OCI-LY3 (cell line): ENCODE measurements at regions not wholly inside any gene's neighbourhood (a gene's known extent, or its start where the extent isn't known, plus 50 kb on each side); places are given as distances from the start of the nearest gene placed in this dataset.

Source experiments
- H2AFZ ChIP-seq: fragments of 200-600, 300-600 bp; shearing (Covaris generic); 2 replicates; pipeline ENCODE4 v1.6.0; 2014; ENCODE audit warnings: antibody characterized with exemption, low read depth, low read length
- H3K27ac ChIP-seq: fragments of 200-600, 300-600 bp; sonication (generic); 2 replicates; pipeline ENCODE4 v1.5.1; 2014; ENCODE audit warnings: mild to moderate bottlenecking, low read length, moderate library complexity, mixed read lengths
- H3K27me3 ChIP-seq: fragments of 200-600, 300-600 bp; sonication (generic); 2 replicates; pipeline ENCODE4 v1.6.1; 2014; ENCODE audit warnings: low read depth, low read length, mixed read lengths
- H3K36me3 ChIP-seq: fragments of 200-600, 300-600 bp; sonication (generic); replicated peaks from 2 replicates; pipeline ENCODE3; 2014; ENCODE audit warnings: low read depth, low read length, mixed read lengths
- H3K4me1 ChIP-seq: fragments of 300-600, 200-600 bp; sonication (generic); 2 replicates; pipeline ENCODE4 v1.6.1; 2014; ENCODE audit warnings: low read length, mixed read lengths
- H3K4me2 ChIP-seq: fragments of 200-600, 300-600 bp; sonication (generic); 2 replicates; pipeline ENCODE4 v1.6.1; 2014; ENCODE audit warnings: low read length, mixed read lengths
- H3K4me3 ChIP-seq: fragments of 300-600, 200-600 bp; sonication (generic); 2 replicates; pipeline ENCODE4 v1.5.1; 2014; ENCODE audit warnings: antibody characterized with exemption, mild to moderate bottlenecking, low read length, moderate library complexity
- H3K79me2 ChIP-seq: fragments of 300-600, 200-600 bp; shearing (Covaris generic); 2 replicates; pipeline ENCODE4 v1.6.1; 2014; ENCODE audit warnings: mild to moderate bottlenecking, low read length, mixed read lengths
- H3K9ac ChIP-seq: fragments of 300-600, 200-600 bp; shearing (Covaris generic); 2 replicates; pipeline ENCODE4 v1.6.0; 2014; ENCODE audit warnings: mild to moderate bottlenecking, low read length, moderate library complexity
- H3K9me3 ChIP-seq: fragments of 200-600, 300-600 bp; shearing (Covaris generic); 2 replicates; pipeline ENCODE4 v1.6.1; 2014; ENCODE audit warnings: low read length, mixed read lengths; ENCODE audit not compliant: insufficient read depth
- H4K20me1 ChIP-seq: fragments of 200-600, 300-600 bp; sonication (generic); 2 replicates; pipeline ENCODE4 v1.6.1; 2016; ENCODE audit warnings: low read length, mixed read lengths; ENCODE audit not compliant: insufficient read depth
- EZH2phosphoT487 ChIP-seq: fragments of 200-600 bp; shearing (Covaris generic); IDR thresholded peaks from 2 replicates; pipeline ENCODE4 v1.6.1; 2018; ENCODE audit warnings: antibody characterized with exemption, mixed run types, low read depth
- TF ChIP-seq, protein P1 (sequence below): fragments of 200-600, 300-600 bp; sonication (generic); IDR thresholded peaks from 2 replicates; pipeline ENCODE4 v1.5.1; 2014; ENCODE audit warnings: antibody characterized with exemption, low read length, low read depth

DNA sequence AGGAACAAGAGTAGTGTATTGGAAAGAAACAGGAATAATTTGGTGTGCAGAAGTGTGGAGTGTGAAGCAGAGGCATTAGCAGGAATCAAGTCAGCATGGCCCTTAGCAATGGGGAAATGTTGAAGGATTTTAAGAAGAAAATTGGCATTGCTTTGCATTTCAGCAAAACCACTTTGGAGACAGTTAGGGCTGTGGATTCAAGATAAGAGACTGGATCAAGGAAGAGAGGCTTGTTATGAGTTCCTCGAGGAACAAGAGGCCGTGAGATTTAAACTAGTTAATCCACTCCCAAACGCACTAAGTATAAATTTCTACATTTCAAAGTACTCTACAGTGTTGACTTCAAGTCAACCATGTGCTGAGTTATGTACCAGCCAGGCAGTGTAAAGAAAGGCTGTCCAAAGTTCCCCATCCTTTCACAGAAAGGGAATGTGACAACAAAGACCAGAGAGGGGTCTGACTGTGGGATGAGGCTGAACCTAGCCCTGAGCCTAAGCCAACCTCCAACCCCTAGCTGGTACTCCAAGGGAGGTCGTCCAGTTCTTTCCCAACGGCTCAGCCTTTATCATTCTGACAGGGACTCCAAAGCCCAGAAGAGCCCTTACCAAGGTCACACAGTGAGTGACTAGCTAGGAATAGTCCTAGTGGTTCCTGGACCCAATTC lies 91.2 kb upstream of the BMP4 start:
- no peaks in the 10 kb centered on the region for H3K36me3 ChIP-seq
- no peak for TF ChIP-seq EZH2phosphoT487
- TF ChIP-seq, protein P1, sequence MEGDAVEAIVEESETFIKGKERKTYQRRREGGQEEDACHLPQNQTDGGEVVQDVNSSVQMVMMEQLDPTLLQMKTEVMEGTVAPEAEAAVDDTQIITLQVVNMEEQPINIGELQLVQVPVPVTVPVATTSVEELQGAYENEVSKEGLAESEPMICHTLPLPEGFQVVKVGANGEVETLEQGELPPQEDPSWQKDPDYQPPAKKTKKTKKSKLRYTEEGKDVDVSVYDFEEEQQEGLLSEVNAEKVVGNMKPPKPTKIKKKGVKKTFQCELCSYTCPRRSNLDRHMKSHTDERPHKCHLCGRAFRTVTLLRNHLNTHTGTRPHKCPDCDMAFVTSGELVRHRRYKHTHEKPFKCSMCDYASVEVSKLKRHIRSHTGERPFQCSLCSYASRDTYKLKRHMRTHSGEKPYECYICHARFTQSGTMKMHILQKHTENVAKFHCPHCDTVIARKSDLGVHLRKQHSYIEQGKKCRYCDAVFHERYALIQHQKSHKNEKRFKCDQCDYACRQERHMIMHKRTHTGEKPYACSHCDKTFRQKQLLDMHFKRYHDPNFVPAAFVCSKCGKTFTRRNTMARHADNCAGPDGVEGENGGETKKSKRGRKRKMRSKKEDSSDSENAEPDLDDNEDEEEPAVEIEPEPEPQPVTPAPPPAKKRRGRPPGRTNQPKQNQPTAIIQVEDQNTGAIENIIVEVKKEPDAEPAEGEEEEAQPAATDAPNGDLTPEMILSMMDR = no peak

DNA sequence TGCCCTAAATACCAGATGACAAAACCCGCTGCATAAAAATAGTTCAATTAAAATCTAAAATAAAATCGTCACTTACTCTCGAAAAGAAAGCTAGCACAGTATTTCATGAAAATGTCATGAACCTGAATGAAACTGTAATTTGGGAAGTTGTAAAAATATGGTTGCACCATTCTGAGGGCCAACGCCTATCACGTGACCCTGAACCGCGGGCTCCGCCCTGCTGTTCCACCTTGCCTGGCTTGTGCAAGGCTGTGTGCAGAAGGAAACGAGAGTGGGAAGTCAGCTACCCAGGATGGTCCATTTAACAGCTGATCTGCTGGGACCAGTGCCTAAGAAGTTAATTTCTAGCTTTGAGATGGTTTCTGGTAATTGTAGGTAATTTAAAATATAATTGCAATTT lies 91.7 kb upstream of the BMP4 start:
- Histone ChIP-seq H3K27ac (no peak overlapping the region), H3K79me2 (no peaks in the 10 kb centered on the region), H2AFZ (no peak overlapping the region), H3K27me3 (no peaks in the 10 kb centered on the region), H3K4me3 (no peak overlapping the region), H3K9me3 (no peaks in the 10 kb centered on the region), H3K9ac (no peak overlapping the region), H4K20me1 (no peaks in the 10 kb centered on the region), H3K4me1 (peaks cover 5% of the 10 kb centered on the region; the same call in 1 of the 2 replicates), H3K4me2 (no peak overlapping the region), H3K36me3 (no peaks in the 10 kb centered on the region)
- TF ChIP-seq, protein P1 = no peak
- TF ChIP-seq EZH2phosphoT487 = no peak

More for the DNA sequence above, 91.2 kb upstream of the BMP4 start:
- H4K20me1 ChIP-seq = no peaks in the 10 kb centered on the region
- no peak overlapping the region for H3K4me2 ChIP-seq
- peaks cover 5% of the 10 kb centered on the region; the same call in 1 of the 2 replicates for H3K4me1 ChIP-seq
- no peaks in the 10 kb centered on the region for H3K27me3 ChIP-seq
- H3K27ac ChIP-seq = no peak overlapping the region
- no peak overlapping the region for H2AFZ ChIP-seq
- no peak overlapping the region for H3K4me3 ChIP-seq
- H3K9ac ChIP-seq = no peak overlapping the region
- no peaks in the 10 kb centered on the region for H3K79me2 ChIP-seq
- H3K9me3 ChIP-seq = no peaks in the 10 kb centered on the region

DNA sequence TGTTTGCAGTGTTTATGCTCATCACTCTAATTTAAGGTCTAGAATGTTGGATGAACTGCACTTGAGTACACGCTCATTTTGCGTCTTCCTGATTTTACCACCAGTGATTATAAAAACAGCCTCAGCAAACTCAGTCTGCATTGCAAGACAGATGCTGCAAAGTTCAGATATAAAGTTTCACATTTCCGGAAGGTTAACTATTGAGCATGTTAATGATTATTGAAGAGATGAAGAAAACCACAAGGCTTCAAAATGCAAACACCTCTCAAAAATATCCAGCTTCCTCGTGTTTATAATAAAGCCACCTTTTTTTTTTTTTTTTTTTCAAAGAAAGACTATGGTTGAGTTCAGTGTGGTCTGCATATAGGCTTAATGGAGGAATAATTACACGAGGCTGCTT lies 92.1 kb upstream of the BMP4 start:
- no peak overlapping the region for H3K4me3 ChIP-seq
- peaks cover 7% of the 10 kb centered on the region for H3K4me1 ChIP-seq
- no peaks in the 10 kb centered on the region for H3K36me3 ChIP-seq
- H3K4me2 ChIP-seq = no peak overlapping the region
- H2AFZ ChIP-seq = no peak overlapping the region
- H4K20me1 ChIP-seq = no peaks in the 10 kb centered on the region
- H3K27ac ChIP-seq = no peak overlapping the region
- TF ChIP-seq, protein P1 = no peak
- TF ChIP-seq EZH2phosphoT487 = no peak
- no peaks in the 10 kb centered on the region for H3K79me2 ChIP-seq
- H3K9me3 ChIP-seq = no peaks in the 10 kb centered on the region
- no peaks in the 10 kb centered on the region for H3K27me3 ChIP-seq
- no peak overlapping the region for H3K9ac ChIP-seq

DNA sequence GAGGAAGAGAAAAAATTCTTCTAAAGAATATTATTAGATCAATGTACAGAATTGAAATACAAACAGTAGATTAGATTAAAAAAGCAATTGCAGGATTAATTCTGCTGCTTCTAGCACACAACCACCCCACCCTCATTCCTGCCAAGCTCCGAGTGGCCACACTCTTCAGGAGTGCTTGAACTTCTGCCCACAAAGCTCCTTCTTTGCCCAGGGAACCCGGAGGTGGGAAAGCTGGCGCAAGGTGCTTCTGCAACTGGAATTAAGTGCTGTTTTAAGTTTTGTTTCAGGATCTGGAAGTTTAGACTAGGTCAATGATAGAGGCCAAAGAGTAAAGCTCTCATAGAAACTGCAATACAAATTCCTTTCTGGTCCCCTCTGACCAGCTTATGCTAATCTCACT lies 94.1 kb upstream of the BMP4 start:
- H3K4me2 ChIP-seq = no peak overlapping the region
- no peaks in the 10 kb centered on the region for H3K79me2 ChIP-seq
- peaks cover 12% of the 10 kb centered on the region for H3K4me1 ChIP-seq
- no peaks in the 10 kb centered on the region for H3K27me3 ChIP-seq
- H3K9ac ChIP-seq = no peak overlapping the region
- H3K27ac ChIP-seq = no peak overlapping the region
- no peaks in the 10 kb centered on the region for H4K20me1 ChIP-seq
- H3K4me3 ChIP-seq = no peak overlapping the region
- no peak for TF ChIP-seq EZH2phosphoT487
- TF ChIP-seq, protein P1 = no peak
- no peaks in the 10 kb centered on the region for H3K9me3 ChIP-seq
- no peaks in the 10 kb centered on the region for H3K36me3 ChIP-seq
- no peak overlapping the region for H2AFZ ChIP-seq
